T-helper 9 cell (primary cell): ENCODE measurements at regions not wholly inside any gene's neighbourhood (a gene's known extent, or its start where the extent isn't known, plus 50 kb on each side); places are given as distances from the start of the nearest gene placed in this dataset.
A peak's percentile ranks its signal among the peaks of the same experiment; 100 is the strongest.
"Not testable (repeated sequence)": the region's sequence is repeated elsewhere in the genome, so short reads cannot be mapped to it uniquely, and the experiment has no call there.

Source experiments
- DNase-seq: peaks from one replicate; pipeline ENCODE4 v3.0.0-alpha.2; 2020

DNA sequence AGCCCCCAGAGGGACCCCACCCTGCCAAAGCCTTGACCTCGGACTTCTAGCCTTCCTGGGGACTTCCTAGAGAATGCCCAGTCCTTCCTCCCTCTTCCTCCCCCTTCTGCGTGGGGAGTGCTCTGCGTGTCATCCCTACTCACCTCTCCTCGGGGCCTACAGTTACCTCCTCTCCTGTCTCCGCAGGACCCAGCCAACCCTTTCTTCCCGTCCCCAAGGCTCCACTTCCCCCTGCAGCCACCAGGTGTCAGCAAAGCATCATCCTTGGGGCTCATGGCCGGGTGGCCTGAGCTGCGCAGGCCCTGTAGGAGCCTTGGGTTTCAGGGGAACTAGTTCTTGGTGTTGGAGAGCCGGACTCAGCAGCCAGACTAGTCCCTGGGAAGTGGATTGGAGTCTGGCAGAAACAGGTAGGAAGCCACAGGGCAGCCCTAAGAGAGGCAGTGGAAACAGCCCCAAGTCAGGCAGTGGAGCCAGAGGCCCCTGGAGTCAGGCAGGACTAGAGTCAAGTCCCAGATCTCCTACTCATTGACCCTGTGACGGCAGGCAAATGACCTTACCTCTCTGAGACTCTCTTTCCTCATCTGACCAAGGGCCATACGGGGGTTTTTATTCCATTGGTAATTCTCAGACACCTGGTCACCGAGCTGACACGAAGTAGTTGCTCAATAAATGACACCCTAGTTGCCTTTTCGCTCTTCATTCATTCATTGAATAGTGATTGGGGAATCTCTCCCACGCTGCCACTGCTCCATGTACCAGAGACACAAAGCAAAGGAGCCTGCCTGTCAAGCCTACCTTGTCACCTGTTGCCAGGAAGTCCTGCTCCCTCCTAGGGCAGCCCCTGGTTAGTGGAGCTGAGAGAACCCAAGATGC is 101.8 kb upstream of the GRK3 start:
- DNase-seq, result peak; percentile 57

GRCh38 chr22:25463347-25463628 is 101.2 kb upstream of the GRK3 start:
- not testable (repeated sequence) for DNase-seq

DNA sequence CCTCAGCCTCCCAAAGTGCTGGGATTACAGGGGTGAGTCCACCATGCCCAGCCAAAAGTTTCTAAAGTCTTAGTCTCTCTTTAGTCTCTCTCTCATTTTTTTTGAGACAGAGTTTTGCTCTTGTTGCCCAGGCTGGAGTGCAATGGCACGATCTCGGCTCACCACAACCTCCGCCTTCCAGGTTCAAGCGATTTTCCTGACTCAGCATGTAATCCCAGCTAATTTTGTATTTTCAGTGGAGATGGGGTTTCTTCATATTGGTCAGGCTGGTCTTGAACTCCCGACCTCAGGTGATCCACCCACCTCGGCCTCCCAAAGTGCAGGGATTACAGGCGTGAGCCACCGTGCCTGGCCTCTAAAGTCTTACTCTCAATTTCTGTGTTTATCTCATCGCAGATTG is 100.1 kb upstream of the GRK3 start:
- not testable (repeated sequence) for DNase-seq

DNA sequence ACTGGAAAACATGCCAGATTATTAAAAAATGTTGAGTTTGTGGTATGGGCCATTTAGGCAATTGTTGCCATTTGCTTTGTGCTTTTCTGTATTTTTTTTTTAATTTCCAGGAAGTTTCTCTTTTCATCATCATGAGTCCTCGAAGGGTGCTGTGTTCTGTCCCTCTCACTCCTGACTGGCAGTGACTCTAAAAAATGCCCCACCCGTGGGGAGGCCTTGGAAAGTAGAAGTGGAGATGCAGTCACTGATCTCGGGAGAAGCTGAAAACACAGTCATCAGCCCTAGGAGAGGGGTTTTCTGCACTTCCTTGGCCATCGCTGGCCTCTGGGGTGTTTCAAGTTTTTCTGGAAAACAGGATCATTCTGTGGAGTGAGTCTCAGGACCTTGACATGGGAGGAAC is 98.5 kb upstream of the GRK3 start:
- DNase-seq, result no peak

DNA sequence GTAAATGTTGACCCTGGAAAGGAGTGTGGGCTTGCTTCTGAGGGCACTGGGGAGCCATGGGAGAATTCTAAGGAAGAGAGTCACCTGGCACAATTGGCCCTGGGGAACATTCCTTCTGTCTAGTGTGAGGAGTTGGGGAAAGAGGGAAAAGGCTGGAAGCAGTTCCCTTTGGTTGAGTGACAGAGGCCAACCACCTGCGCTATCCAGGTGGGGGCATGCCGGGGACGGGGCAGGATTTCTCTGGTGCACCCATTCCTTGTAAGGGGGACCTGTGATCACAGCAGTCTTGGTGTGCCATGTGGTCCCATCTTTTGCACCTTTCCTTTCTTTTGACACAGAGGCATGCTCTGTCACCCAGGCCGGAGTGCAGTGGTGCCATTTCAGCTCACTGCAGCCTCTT is 92.1 kb upstream of the GRK3 start:
- no peak for DNase-seq

- DNase-seq, result no peak
Measured at GRCh38 chr22:25475257-25476022, 89.0 kb upstream of the GRK3 start.

DNA sequence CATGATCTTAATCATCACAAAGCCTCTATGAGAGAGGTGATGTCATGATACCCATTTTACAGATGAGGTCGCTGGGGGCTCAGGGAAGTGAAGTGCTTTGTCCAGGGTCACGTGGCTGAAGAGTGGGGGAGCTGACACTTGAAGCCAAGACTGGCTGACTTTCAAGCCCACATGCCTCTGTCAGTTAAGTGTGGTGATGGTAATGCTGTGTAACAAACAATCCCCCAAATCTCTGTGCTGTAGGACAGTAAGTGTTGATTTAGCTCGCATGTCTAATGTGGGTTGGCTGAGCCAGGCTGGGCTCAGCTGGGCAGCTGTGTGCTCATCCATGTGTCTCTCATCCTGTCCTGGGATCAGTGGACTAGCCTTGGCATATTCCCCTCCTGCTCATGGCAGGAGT is 87.1 kb upstream of the GRK3 start:
- no peak for DNase-seq

DNA sequence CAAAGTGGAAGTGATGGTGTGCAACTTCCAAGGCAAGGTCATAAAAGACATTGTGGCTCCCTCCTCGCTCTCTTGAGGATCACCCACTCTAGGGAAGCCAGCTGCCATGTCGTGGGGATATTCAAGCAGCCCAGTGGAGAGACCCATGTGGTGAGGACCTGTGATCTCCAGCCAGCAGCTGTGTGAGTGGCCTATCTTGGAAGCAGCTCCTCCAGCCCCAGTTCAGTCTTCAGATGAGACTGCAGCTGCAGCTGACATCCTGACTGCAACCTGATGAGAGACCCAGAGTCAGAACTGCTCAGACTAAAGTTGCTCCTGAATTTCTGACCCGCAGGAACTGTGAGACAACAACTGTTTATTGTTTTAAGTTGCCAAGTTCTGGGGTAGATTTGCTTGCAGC is 86.4 kb upstream of the GRK3 start:
- no peak for DNase-seq

DNA sequence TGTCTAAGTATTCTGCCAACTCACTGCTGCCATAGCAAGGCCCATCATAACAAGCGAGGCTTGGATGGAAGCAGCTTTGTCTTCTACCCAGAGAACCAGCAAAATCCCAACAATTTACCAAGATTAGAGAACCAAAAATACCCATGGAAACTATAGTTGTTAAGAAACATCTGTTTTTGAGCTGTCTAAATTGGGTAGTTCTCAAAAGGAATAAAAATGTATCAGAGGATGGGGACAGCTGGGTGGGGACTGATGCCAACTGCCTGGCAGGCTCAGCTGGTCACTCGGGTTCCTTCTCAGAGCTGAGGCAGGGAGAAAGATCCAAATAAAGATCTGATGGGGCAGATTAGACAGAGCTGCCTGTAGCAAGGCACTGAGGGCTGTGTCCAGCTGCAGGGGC is 85.9 kb upstream of the GRK3 start:
- no peak for DNase-seq

GRCh38 chr22:25480868-25481267 is 83.6 kb upstream of the GRK3 start:
- DNase-seq, result not testable (repeated sequence)

GRCh38 chr22:25482091-25482760 is 82.2 kb upstream of the GRK3 start:
- no peak for DNase-seq

GRCh38 chr22:25482868-25483639 is 81.4 kb upstream of the GRK3 start:
- DNase-seq, result no peak

- DNase-seq, result no peak
Measured at GRCh38 chr22:25483931-25484330, 80.5 kb upstream of the GRK3 start.

GRCh38 chr22:25484521-25485315 is 79.8 kb upstream of the GRK3 start:
- no peak for DNase-seq

GRCh38 chr22:25485626-25486545 is 78.6 kb upstream of the GRK3 start:
- no peak for DNase-seq

DNA sequence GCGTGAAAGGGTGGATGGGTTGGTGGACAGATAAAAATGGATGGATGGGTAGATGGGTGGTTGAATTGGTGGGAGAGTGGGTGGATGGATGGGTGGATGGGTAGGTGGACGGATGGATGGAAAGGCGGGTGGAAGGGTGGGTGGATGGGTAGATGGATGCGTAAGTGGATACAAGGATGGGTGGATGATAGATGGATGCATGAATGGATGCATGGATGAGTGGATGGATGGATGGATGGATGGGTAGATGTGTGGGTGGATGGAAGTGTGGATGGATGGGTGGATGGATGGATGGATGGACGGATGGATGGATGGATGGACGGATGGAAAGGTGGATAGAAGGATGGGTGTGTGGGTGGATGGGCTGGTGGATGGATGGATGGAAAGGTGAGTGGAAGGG is 77.0 kb upstream of the GRK3 start:
- no peak for DNase-seq

GRCh38 chr22:25488244-25489020 is 76.0 kb upstream of the GRK3 start:
- no peak for DNase-seq

- DNase-seq, result no peak
Measured at GRCh38 chr22:25489947-25490346, 74.5 kb upstream of the GRK3 start.

GRCh38 chr22:25490896-25491295 is 73.6 kb upstream of the GRK3 start:
- no peak for DNase-seq

- DNase-seq, result no peak
Measured at GRCh38 chr22:25492162-25492561, 72.3 kb upstream of the GRK3 start.
